ENCODE measurements at regions not wholly inside any gene's neighbourhood (a gene's known extent, or its start where the extent isn't known, plus 50 kb on each side); places are given as distances from the start of the nearest gene placed in this dataset.
"Not testable (repeated sequence)": the region's sequence is repeated elsewhere in the genome, so short reads cannot be mapped to it uniquely, and the experiment has no call there.

DNA sequence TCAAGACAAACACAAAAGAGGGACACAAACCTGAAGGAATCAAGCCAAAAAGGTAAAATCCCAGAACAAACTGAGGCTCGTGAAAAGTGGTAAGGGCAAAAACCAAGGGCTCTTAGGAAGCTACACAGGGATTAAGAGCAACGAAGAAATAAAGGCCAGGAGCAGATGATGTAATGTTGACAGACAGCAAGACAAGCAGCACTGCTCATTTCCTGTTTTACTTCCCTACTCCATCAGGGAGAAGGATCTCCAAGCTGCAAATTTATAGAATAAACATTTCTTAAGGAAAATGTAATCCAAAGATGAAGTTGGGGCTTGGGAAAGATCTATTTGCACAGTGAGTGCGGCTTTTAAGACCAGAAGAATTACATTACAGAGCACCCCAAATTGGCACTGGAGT lies 182.3 kb upstream of the MAP1B start:
- TF ChIP-seq POLR2AphosphoS5 (IDR thresholded peaks at IDR 0.05) (no peak), POLR2A (IDR thresholded peaks at IDR 0.05; ENCODE audit: low read depth) (no peak), EP300 (IDR thresholded peaks at IDR 0.05) (no peak)
- TF ChIP-seq, protein P1, sequence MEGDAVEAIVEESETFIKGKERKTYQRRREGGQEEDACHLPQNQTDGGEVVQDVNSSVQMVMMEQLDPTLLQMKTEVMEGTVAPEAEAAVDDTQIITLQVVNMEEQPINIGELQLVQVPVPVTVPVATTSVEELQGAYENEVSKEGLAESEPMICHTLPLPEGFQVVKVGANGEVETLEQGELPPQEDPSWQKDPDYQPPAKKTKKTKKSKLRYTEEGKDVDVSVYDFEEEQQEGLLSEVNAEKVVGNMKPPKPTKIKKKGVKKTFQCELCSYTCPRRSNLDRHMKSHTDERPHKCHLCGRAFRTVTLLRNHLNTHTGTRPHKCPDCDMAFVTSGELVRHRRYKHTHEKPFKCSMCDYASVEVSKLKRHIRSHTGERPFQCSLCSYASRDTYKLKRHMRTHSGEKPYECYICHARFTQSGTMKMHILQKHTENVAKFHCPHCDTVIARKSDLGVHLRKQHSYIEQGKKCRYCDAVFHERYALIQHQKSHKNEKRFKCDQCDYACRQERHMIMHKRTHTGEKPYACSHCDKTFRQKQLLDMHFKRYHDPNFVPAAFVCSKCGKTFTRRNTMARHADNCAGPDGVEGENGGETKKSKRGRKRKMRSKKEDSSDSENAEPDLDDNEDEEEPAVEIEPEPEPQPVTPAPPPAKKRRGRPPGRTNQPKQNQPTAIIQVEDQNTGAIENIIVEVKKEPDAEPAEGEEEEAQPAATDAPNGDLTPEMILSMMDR (IDR thresholded peaks at IDR 0.05): no peak
- Histone ChIP-seq H3K27me3 (no peaks in the 10 kb centered on the region), H3K36me3 (no peaks in the 10 kb centered on the region), H3K9me3 (peaks cover 0 to 12% (median 0%) of the 10 kb centered on the region in 4 donors), H3K27ac (replicated peaks in 1 of 4) (peak overlapping the region; percentile 58 to 64 (median 60)), H3K4me1 (peaks cover 18 to 42% (median 36%) of the 10 kb centered on the region in 4 donors), H3K4me3 (no peak overlapping the region)
- intact Hi-C loops (cut with DNase I): no loop called here
- WGBS: 44% methylated on average over 3 of the region's 3 CpGs
- no peak for DNase-seq (ENCODE audit: extremely low spot score)

DNA sequence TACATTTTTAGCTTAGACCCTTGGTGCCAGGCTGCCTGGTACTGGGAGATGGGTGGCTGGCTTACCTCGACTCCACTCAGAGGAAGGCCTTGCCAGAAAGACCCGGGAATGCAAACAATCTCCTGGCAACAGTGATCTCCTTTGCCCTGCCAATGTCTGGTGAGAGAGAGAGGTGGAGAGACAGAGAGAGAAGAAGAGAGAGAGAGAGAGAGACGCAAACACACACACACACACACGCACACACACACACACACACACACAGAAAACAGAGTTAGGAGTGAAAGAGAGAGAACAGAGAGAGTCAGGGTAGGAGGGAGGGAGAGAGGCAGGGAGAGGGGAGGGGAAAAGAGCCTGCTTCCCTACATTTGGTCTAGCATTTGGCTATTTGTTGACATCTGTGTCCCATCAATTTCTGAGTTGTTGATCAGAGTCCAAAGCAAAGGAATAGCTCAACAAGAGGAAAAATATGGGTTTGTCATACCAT lies 181.6 kb upstream of the MAP1B start:
- peak overlapping the region; percentile 58 to 64 (median 60) for H3K27ac ChIP-seq (replicated peaks in 1 of 4)
- no peaks in the 10 kb centered on the region for H3K27me3 ChIP-seq
- H3K36me3 ChIP-seq: no peaks in the 10 kb centered on the region
- peak; percentile 86 for DNase-seq (ENCODE audit: extremely low spot score)
- peaks cover 18 to 42% (median 36%) of the 10 kb centered on the region in 4 donors for H3K4me1 ChIP-seq
- intact Hi-C loops (cut with DNase I): no loop called here
- H3K4me3 ChIP-seq: no peak overlapping the region
- WGBS: 20% methylated on average over 4 of the region's 4 CpGs
- H3K9me3 ChIP-seq: peaks cover 0 to 12% (median 0%) of the 10 kb centered on the region in 4 donors
- TF ChIP-seq, protein P1 (IDR thresholded peaks at IDR 0.05): no peak
- TF ChIP-seq EP300 (IDR thresholded peaks at IDR 0.05) (no peak), POLR2AphosphoS5 (IDR thresholded peaks at IDR 0.05) (no peak), POLR2A (IDR thresholded peaks at IDR 0.05; ENCODE audit: low read depth) (no peak)

DNA sequence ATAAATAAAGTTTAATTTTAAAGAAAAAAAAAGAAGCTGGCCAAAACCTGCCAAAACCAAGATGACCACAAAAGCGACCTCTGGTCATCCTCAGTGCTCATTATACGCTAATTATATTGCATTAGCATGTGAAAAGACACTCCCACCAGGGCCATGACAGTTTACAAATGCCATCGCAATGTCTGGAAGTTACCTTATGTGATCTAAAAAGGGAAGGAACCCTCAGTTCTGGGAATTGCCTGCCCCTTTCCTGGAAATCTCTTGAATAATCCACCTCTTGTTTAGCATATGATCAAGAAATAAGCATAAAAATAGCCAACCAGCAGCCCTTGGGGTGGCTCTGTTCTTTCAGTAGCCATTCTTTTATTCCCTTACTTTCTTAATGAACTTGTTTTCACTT lies 178.3 kb upstream of the MAP1B start:
- 95% methylated on average over 3 of the region's 3 CpGs for WGBS
- no peak overlapping the region for H3K27ac ChIP-seq (replicated peaks in 1 of 4)
- H3K4me3 ChIP-seq: no peak overlapping the region
- no peaks in the 10 kb centered on the region for H3K27me3 ChIP-seq
- H3K36me3 ChIP-seq: no peaks in the 10 kb centered on the region
- DNase-seq (ENCODE audit: extremely low spot score): no peak
- peaks cover 38 to 52% (median 48%) of the 10 kb centered on the region in 4 donors for H3K4me1 ChIP-seq
- H3K9me3 ChIP-seq: peaks cover 0 to 12% (median 0%) of the 10 kb centered on the region in 4 donors
- intact Hi-C loops (cut with DNase I): no loop called here
- no peak for TF ChIP-seq EP300 (IDR thresholded peaks at IDR 0.05)
- TF ChIP-seq, protein P1 (IDR thresholded peaks at IDR 0.05): no peak
- no peak for TF ChIP-seq POLR2A (IDR thresholded peaks at IDR 0.05; ENCODE audit: low read depth)
- no peak for TF ChIP-seq POLR2AphosphoS5 (IDR thresholded peaks at IDR 0.05)

DNA sequence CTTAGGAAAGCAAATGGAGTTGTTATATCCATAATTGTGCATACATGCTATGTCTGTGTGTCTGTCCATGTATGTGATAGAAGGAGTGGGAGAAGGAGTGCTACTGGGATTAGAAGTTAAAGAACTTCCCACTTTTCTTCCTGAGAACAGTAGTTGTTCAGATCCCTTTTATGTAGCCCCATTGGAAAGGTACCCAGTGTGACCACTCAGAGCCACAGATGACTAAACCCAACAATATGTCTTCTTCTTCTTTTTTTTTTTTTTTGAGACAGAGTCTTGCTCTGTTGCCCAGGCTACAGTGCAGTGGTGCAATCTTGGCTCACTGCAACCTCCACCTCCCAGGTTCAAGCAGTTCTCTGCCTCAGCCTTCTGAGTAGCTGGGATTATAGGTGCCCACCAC lies 176.7 kb upstream of the MAP1B start:
- H3K36me3 ChIP-seq; H3K4me3 ChIP-seq; H3K27ac ChIP-seq (replicated peaks in 1 of 4); DNase-seq (ENCODE audit: extremely low spot score); H3K27me3 ChIP-seq: not testable (repeated sequence)
- intact Hi-C loops (cut with DNase I): loop anchor here (10.0 kb wide), 1 partner anchor 164 kb away; no protein-coding TSS in a partner anchor
- H3K4me1 ChIP-seq: peaks cover 24 to 37% (median 33%) of the 10 kb centered on the region in 4 donors
- H3K9me3 ChIP-seq: peaks cover 0 to 12% (median 0%) of the 10 kb centered on the region in 4 donors

DNA sequence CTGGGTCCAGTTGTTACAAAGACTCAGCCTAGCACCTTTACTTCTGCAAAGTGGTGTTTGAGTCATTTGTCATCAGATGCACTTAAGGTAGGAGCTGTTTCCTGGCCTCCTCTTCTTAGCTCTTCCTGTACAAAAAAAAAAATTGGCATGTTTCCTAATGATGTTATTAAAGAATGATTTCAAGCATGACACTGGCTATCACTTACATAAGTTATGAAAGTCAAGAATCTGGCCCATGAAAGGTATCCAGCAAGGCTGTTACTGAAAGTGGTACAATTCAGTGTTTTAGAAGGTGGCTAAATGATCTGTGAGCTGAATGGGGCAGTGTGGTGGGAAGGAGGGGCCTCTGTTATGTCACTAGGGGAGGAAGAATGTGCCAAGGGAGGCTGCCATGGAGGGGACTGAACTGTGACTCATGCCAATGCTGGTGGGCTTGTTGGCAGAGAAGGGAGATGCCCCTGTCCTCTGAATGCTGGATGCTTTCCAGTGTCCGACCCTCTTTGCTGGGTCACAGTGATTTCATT lies 175.1 kb upstream of the MAP1B start:
- TF ChIP-seq, protein P1 (IDR thresholded peaks at IDR 0.05): no peak
- TF ChIP-seq POLR2A (IDR thresholded peaks at IDR 0.05; ENCODE audit: low read depth) (no peak), POLR2AphosphoS5 (IDR thresholded peaks at IDR 0.05) (no peak), EP300 (IDR thresholded peaks at IDR 0.05) (no peak)
- peaks cover 0 to 7% (median 0%) of the 10 kb centered on the region in 4 donors for H3K9me3 ChIP-seq
- H3K4me1 ChIP-seq: peaks cover 20 to 28% (median 25%) of the 10 kb centered on the region in 4 donors
- H3K27ac ChIP-seq (replicated peaks in 1 of 4): peak overlapping the region; percentile 72 to 83 (median 78)
- intact Hi-C loops (cut with DNase I): loop anchor here (10.0 kb wide), 1 partner anchor 163 kb away; no protein-coding TSS in a partner anchor
- DNase-seq (ENCODE audit: extremely low spot score): peak; percentile 80
- H3K36me3 ChIP-seq: no peaks in the 10 kb centered on the region
- H3K27me3 ChIP-seq: no peaks in the 10 kb centered on the region
- 56% methylated on average over 1 of the region's 1 CpG for WGBS
- H3K4me3 ChIP-seq: no peak overlapping the region

Measured in esophagus muscularis mucosa (tissue), 4 donors.